Activated T-cell treated with anti-CD3 and anti-CD28 coated beads, Interleukin-2, amount 50 U/mL, for 1 hour (primary cell): ENCODE measurements at regions not wholly inside any gene's neighbourhood (a gene's known extent, or its start where the extent isn't known, plus 50 kb on each side); places are given as distances from the start of the nearest gene placed in this dataset.

ENCODE experiments used
- DNase-seq: peaks from one replicate; pipeline ENCODE4 v3.0.0-alpha.2; 2020

- no peak for DNase-seq
Measured at GRCh38 chr2:83081826-83082690, 1377.0 kb downstream of the SUCLG1 start.

- DNase-seq: no peak
Measured at GRCh38 chr2:83079007-83079406, 1380.1 kb downstream of the SUCLG1 start.

- DNase-seq: no peak
Measured at GRCh38 chr2:83072767-83073166, 1386.3 kb downstream of the SUCLG1 start.

- no peak for DNase-seq
Measured at GRCh38 chr2:83071914-83072313, 1387.2 kb downstream of the SUCLG1 start.

GRCh38 chr2:83071352-83071751 is 1387.7 kb downstream of the SUCLG1 start:
- DNase-seq: no peak

GRCh38 chr2:83069724-83070123 is 1389.4 kb downstream of the SUCLG1 start:
- DNase-seq: no peak

GRCh38 chr2:83068714-83069113 is 1390.4 kb downstream of the SUCLG1 start:
- no peak for DNase-seq

GRCh38 chr2:83067947-83068346 is 1391.1 kb downstream of the SUCLG1 start:
- no peak for DNase-seq

GRCh38 chr2:83063933-83064332 is 1395.1 kb downstream of the SUCLG1 start:
- DNase-seq: no peak

GRCh38 chr2:83063511-83063910 is 1395.6 kb downstream of the SUCLG1 start:
- no peak for DNase-seq

- no peak for DNase-seq
Measured at GRCh38 chr2:83058683-83059082, 1400.4 kb downstream of the SUCLG1 start.

- no peak for DNase-seq
Measured at GRCh38 chr2:83055376-83056010, 1403.6 kb downstream of the SUCLG1 start.

GRCh38 chr2:83054751-83055150 is 1404.3 kb downstream of the SUCLG1 start:
- DNase-seq: no peak

- DNase-seq: no peak
Measured at GRCh38 chr2:83051538-83052170, 1407.4 kb downstream of the SUCLG1 start.

- no peak for DNase-seq
Measured at GRCh38 chr2:83042053-83042452, 1417.0 kb downstream of the SUCLG1 start.

- no peak for DNase-seq
Measured at GRCh38 chr2:83022631-83023210, 1436.4 kb downstream of the SUCLG1 start.

- no peak for DNase-seq
Measured at GRCh38 chr2:83017366-83018090, 1441.6 kb downstream of the SUCLG1 start.

GRCh38 chr2:83016343-83017110 is 1442.6 kb downstream of the SUCLG1 start:
- no peak for DNase-seq

- no peak for DNase-seq
Measured at GRCh38 chr2:83015900-83016299, 1443.2 kb downstream of the SUCLG1 start.

- no peak for DNase-seq
Measured at GRCh38 chr2:83015035-83015715, 1443.9 kb downstream of the SUCLG1 start.

GRCh38 chr2:83014462-83014861 is 1444.6 kb downstream of the SUCLG1 start:
- DNase-seq: no peak
